NCI-H2171 (cell line): ENCODE measurements at regions not wholly inside any gene's neighbourhood (a gene's known extent, or its start where the extent isn't known, plus 50 kb on each side); places are given as distances from the start of the nearest gene placed in this dataset.

Experiments
- DNase-seq: peaks from one replicate; lab custom pipeline; 2025; lab: John Stamatoyannopoulos, UW

- no peak for DNase-seq
Observed at GRCh38 chr4:125365731-125366130, 51.0 kb downstream of the FAT4 start.

- peak; percentile 40 for DNase-seq
Observed at GRCh38 chr4:125368146-125368545, 53.4 kb downstream of the FAT4 start.

DNA sequence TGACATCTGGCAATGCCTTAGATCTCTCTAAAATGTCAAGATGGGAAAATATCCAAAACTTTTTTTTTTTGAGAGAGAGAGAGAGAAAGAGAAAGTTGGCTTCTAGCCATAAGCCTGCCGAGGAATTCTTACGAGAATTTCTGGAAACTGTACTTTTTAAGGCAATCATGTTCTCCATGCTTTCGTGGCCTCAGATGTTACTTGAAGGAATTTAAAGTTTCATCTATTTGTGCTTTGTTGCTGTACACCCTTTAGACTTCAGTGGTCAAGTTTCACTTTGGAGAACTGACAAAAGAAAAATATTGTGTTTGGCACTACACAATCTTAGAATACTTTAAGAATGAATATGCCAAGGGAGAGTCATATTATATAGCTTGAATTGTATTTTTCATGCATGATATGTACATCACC is 53.9 kb downstream of the FAT4 start:
- DNase-seq = peak; percentile 13

- no peak for DNase-seq
Observed at GRCh38 chr4:125369098-125369497, 54.3 kb downstream of the FAT4 start.

DNA sequence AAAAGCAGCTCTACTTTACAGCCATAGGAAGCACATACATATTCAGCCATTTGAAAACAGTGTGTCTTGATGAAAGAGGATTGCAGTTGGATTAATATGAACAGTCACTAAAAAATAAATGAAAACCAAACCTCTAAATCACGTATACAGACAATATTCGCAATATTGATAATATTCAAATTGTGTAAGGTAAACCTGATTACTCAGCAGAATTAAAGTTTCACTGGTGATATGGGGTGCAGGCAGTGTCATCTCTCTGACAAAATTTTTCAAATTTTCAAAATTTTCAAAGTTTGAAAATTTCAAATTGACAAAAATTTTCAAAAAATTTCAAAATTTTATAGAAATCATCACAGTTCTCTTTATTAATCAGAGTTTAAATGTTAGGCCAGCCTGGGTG is 55.7 kb downstream of the FAT4 start:
- no peak for DNase-seq

DNA sequence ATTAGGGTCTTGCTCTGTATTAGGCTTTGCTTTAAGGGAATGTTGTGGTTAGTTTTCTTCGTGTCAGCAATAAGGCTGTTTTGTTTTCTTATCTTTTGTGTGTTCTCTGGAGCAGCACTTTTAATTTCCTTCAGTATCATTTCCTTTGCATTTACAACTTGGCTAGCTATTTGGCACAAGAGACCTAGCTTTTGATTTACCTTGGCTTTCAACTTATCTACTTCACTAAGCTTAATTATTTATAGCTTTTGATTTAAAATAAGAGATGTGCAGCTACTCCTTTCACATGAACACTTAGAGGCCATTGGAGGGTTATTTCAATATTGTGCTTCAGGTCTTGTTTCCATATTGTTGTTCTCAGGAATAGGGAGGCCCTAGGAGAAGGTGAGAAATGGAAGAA is 68.2 kb downstream of the FAT4 start:
- no peak for DNase-seq

- DNase-seq = no peak
Observed at GRCh38 chr4:125387770-125388169, 73.0 kb downstream of the FAT4 start.

DNA sequence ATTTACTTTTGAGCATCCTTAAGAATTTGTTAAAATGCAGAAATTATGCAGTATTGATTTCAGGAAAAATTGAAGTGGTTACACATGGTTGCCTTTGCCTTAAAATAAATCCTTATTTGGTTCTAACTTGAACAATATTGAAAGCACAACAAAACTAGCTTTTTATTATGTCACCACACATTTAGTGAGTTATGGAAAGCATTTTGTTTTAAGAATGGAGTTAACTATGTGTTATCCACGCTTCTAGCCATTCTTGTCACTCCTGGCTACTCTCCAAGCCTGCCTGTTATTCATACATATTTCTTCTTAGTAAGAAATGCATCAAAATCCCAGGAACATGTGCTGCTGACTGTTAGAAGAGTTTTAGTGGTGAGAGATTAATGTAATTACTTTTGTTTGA is 73.9 kb downstream of the FAT4 start:
- no peak for DNase-seq

GRCh38 chr4:125389713-125390112 is 75.0 kb downstream of the FAT4 start:
- no peak for DNase-seq

DNA sequence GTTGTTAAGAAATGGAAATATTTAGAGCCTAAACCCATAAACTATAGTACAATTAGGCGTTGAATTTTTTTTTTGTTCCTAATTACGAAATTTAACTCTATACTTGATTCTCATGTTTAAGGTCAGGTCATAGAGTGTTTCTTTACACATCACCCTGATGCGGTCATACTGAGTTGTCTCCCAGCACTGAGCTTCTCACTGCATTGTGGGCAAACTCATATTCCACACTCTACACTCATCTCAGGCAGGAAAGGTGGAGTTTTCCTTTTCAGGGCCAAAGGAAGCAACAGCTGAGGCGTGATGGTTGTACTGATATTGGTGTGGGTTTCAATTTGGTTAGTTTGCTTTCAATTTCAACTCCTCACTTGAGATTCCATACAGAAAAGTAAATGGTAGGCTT is 75.4 kb downstream of the FAT4 start:
- no peak for DNase-seq

- no peak for DNase-seq
Observed at GRCh38 chr4:125390727-125391126, 76.0 kb downstream of the FAT4 start.

GRCh38 chr4:125392694-125393093 is 77.9 kb downstream of the FAT4 start:
- DNase-seq = no peak

- DNase-seq = no peak
Observed at GRCh38 chr4:125393825-125394224, 79.1 kb downstream of the FAT4 start.

DNA sequence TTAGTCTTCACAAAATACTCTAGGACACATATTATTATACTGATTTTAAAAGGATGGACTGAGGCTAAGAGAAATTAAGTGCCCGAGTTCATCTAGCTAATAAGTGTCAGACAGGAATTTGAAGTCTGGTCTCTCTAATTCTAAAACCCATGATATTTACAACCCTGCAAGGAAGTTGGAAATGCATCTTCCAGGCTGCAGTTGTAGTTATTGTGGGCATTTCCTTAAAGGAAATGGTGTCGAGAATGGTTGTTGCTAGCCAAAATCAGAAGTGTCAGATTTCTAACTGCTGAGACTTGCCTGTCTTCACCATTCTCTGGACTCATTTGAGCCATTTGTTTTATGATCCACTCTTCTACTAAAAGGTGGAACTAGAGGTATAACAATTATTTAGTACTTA is 82.5 kb downstream of the FAT4 start:
- DNase-seq = no peak

DNA sequence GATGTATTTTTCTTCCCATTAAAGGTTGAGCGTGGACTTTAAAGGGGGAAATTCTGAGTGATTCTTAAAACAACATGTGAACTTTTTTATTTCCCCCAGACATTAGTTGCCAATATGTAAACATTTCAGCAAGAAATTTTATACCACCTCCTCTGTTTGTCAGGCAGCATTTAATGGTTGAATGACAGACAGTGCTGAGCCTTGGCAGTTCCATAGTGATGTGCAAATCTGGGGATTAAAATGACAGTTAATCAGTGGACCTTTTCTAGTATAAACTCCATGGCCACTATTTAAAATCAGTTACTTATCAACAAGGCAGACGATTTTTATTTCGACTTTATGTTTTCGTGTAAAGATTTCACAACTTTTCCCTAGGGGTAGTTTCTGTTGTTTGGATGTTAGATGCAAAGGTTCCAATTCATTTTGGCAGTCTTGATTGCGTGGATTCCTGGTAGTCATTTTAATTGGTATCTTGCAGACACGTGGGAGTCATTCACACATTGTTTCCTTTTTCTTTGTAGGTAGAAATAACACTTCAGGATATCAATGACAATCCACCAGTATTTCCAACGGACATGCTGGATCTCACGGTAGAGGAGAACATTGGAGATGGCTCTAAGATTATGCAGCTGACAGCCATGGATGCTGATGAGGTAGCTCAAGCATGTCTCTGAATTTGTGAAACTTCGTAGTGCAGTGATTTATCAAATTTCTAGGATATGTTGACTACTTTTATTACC is 83.7 kb downstream of the FAT4 start:
- no peak for DNase-seq

- no peak for DNase-seq
Observed at GRCh38 chr4:125400756-125401155, 86.0 kb downstream of the FAT4 start.

DNA sequence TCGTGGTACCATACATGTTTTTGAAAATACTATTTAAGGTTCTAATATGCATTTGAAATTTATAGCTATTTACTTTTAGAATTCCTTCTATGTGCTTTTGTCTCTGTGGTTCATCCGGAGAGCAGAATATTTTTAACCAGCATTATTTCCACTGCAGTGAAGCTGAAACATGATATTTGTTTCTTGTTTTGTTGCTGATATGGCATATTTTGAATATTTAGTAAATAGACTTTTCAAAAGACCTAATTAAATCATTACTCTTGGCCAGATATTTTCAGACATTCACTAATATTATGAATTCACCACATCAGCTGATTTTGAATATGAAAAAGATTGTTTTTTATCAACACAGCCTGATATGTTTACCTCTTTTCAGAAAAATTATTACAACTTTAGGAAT is 87.0 kb downstream of the FAT4 start:
- no peak for DNase-seq

GRCh38 chr4:125420526-125420925 is 105.8 kb downstream of the FAT4 start:
- no peak for DNase-seq

DNA sequence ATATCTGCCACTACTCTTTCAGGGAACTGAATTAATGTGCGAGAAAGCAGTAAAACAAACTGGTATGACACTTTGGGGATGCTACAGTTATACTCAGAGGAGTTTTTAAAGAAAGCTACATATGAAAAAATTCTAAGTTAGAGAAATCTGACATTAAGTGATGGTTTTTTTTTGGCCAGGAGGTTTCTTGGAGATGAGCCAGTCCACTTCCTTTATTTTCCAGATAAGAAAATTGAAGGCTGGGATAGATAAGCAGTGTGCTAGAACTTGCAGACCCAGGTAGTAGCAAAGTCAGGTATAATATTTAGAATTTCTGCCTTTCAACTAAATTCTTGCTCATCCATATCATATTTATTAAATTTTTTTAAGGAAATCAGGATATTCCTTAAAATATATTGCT is 106.8 kb downstream of the FAT4 start:
- DNase-seq = no peak

- DNase-seq = no peak
Observed at GRCh38 chr4:125423124-125423523, 108.4 kb downstream of the FAT4 start.

GRCh38 chr4:125428832-125429231 is 114.1 kb downstream of the FAT4 start:
- DNase-seq = no peak

- DNase-seq = no peak
Observed at GRCh38 chr4:125430086-125430485, 115.3 kb downstream of the FAT4 start.

- no peak for DNase-seq
Observed at GRCh38 chr4:125432078-125432477, 117.3 kb downstream of the FAT4 start.

DNA sequence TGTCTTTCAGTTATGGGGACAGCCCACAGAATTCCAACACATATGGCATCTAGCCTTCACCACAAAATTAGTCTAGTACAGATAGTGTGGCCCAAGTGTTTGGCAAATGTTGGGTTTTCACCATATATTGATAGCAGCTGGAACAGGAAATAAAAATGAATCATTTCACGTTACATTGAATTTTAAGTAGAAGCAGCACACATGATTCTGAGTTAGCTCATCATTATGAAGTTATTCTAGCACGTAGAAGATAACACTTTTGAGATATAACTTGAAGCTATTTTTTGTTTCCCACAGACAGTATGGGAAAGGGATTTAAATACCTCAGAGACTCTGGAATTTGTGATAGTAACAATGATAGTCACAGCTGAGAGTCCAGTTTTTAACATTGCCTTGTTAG is 118.7 kb downstream of the FAT4 start:
- no peak for DNase-seq
